GM12878 (cell line): ENCODE measurements at regions not wholly inside any gene's neighbourhood (a gene's known extent, or its start where the extent isn't known, plus 50 kb on each side); places are given as distances from the start of the nearest gene placed in this dataset.

Source experiments
- ATAC-seq: fragments of 200-7000 bp; cut with Tn5 transposase; 3 replicates; pipeline ENCODE4 v1.9.1; 2020; ENCODE audit warnings: mild to moderate bottlenecking, moderate library complexity
- BruUV-seq: library from RNA; stranded (reverse); fragments of 400-500 nt; replicated peaks from 2 replicates; lab custom pipeline; 2021; lab: Mats Ljungman, UMichigan
- CTCF ChIA-PET: fragments of 300-600 bp; sonication (Branson Sonifier 250); formaldehyde crosslinking; extraction: SDS; loops from one replicate; lab custom pipeline; 2021; ENCODE audit warnings: inconsistent platforms; lab: Yijun Ruan, JAX
- POLR2A ChIA-PET: fragments of 350-600 bp; formaldehyde crosslinking; extraction: SDS; loops from one replicate; lab custom pipeline; 2021; ENCODE audit warnings: inconsistent platforms; lab: Charles Lee
- RAD21 ChIA-PET: fragments of 300-600 bp; sonication (Branson Sonifier 250); formaldehyde crosslinking; loops from one replicate; lab custom pipeline; 2023; ENCODE audit warnings: antibody characterized with exemption; ENCODE audit not compliant: unreplicated experiment; lab: Charles Lee
- SMC1A ChIA-PET: fragments of 300-600 bp; sonication (Branson Sonifier 250); formaldehyde crosslinking; loops from one replicate; lab custom pipeline; 2023; ENCODE audit not compliant: unreplicated experiment, uncharacterized antibody; lab: Charles Lee
- DNase-seq: peaks from one replicate; pipeline ENCODE4 v3.0.0-alpha.2; 2011; ENCODE audit warnings: low read depth, low spot score
- FAIRE-seq: peaks from 3 replicates; lab custom pipeline; 2011; peaks lifted over from hg19 to GRCh38; lab: Jason Lieb, UNC
- H2AFZ ChIP-seq: 2 replicates; pipeline ENCODE4 v1.6.0; 2011; ENCODE audit warnings: low read depth, low read length, control low read depth; ENCODE audit not compliant: control insufficient read depth
- H3K27ac ChIP-seq: 2 replicates; pipeline ENCODE4 v1.5.1; 2011; ENCODE audit warnings: control low read depth; ENCODE audit not compliant: control insufficient read depth, insufficient read depth
- H3K27me3 ChIP-seq, 2 experiments: replicated peaks in 1 of 2; 2 replicates each; pipeline versions ENCODE4 v1.6.0 to v1.6.1; 2011; ENCODE audit warnings: low read length in 1 of 2; ENCODE audit not compliant: control insufficient read depth in 2 of 2, insufficient read depth in 2 of 2
- H3K36me3 ChIP-seq, 2 experiments: 2 replicates each; pipeline ENCODE4 v1.5.1; 2011; ENCODE audit warnings: low read length in 1 of 2; ENCODE audit not compliant: control insufficient read depth in 2 of 2, insufficient read depth in 2 of 2
- H3K4me1 ChIP-seq: 2 replicates; pipeline ENCODE4 v1.6.1; 2011; ENCODE audit warnings: mild to moderate bottlenecking, low read length, moderate library complexity, mixed read lengths; ENCODE audit not compliant: control insufficient read depth, insufficient read depth
- H3K4me2 ChIP-seq: 2 replicates; pipeline ENCODE4 v1.6.0; 2011; ENCODE audit warnings: control low read depth; ENCODE audit not compliant: control insufficient read depth, insufficient read depth
- H3K4me3 ChIP-seq: fragments of 200-600 bp; sonication (generic); 2 replicates; pipeline ENCODE4 v1.5.1; 2016
- H3K79me2 ChIP-seq: 2 replicates; pipeline ENCODE4 v1.6.0; 2011; ENCODE audit warnings: low read length; ENCODE audit not compliant: control insufficient read depth, insufficient read depth
- H3K9ac ChIP-seq: 2 replicates; pipeline ENCODE4 v1.8.0; 2011; ENCODE audit warnings: low read length, control low read depth, mixed read lengths; ENCODE audit not compliant: control insufficient read depth, insufficient read depth
- H3K9me3 ChIP-seq: replicated peaks from 3 replicates; pipeline ENCODE4 v1.5.1; 2011; ENCODE audit warnings: mild to moderate bottlenecking, low read length; ENCODE audit not compliant: control insufficient read depth, insufficient read depth
- H4K20me1 ChIP-seq: 2 replicates; pipeline ENCODE4 v1.6.0; 2011; ENCODE audit not compliant: control insufficient read depth, insufficient read depth
- BRCA1 ChIP-seq: IDR thresholded peaks from 2 replicates; pipeline ENCODE4 v1.6.1; 2011; ENCODE audit warnings: low read depth, low read length, improper control_type of control experiment
- CBFB ChIP-seq: IDR thresholded peaks from 2 replicates; pipeline ENCODE4 v1.6.1; 2016; ENCODE audit warnings: antibody characterized with exemption, low read depth
- CEBPZ ChIP-seq: fragments of 150-350 bp; IDR thresholded peaks from 2 replicates; pipeline ENCODE4 v1.6.1; 2016; ENCODE audit warnings: low read depth, low read length
- ESRRA ChIP-seq: IDR thresholded peaks from 2 replicates; pipeline ENCODE4 v1.6.1; 2012; ENCODE audit warnings: mild to moderate bottlenecking, low read length, improper control_type of control experiment
- GATAD2B ChIP-seq: fragments of 450-650 bp; conservative IDR thresholded peaks from 2 replicates; pipeline ENCODE4 v1.6.1; 2017; ENCODE audit warnings: low read depth, mild to moderate bottlenecking, moderate library complexity
- HCFC1 ChIP-seq: fragments of 150-350 bp; IDR thresholded peaks from 2 replicates; pipeline ENCODE4 v1.6.1; 2014; ENCODE audit warnings: low read length
- NR2F1 ChIP-seq: fragments of 450-650 bp; conservative IDR thresholded peaks from 2 replicates; pipeline ENCODE4 v1.6.1; 2017; ENCODE audit warnings: mild to moderate bottlenecking
- PBX3 ChIP-seq: IDR thresholded peaks from 2 replicates; pipeline ENCODE4 v1.6.1; 2011; ENCODE audit warnings: mild to moderate bottlenecking, low read depth, low read length, moderate library complexity; ENCODE audit not compliant: insufficient replicate concordance
- RAD21 ChIP-seq: IDR thresholded peaks from 2 replicates; pipeline ENCODE4 v1.6.1; 2011; ENCODE audit warnings: mild to moderate bottlenecking, low read depth, low read length, moderate library complexity; ENCODE audit not compliant: insufficient read depth
- SMAD5 ChIP-seq: IDR thresholded peaks from 2 replicates; pipeline ENCODE4 v1.6.1; 2016; ENCODE audit warnings: antibody characterized with exemption, low read depth
- TCF3 ChIP-seq: IDR thresholded peaks from 2 replicates; pipeline ENCODE4 v1.6.1; 2012; ENCODE audit warnings: low read depth, mild to moderate bottlenecking, low read length, borderline replicate concordance; ENCODE audit not compliant: insufficient read depth
- ZNF207 ChIP-seq: fragments of 450-650 bp; IDR thresholded peaks from 2 replicates; pipeline ENCODE4 v1.6.1; 2014; ENCODE audit warnings: antibody characterized with exemption, mild to moderate bottlenecking, borderline replicate concordance
- WGBS: methylation state at CpG from one replicate; pipeline ENCODE4 v1.1.6; 2016; ENCODE audit warnings: low lambda C conversion rate; ENCODE audit not compliant: insufficient replicate concordance, insufficient coverage; ENCODE audit errors: missing lambda C conversion rate; 5-methylcytosine and 5-hydroxymethylcytosine counted together
- in situ Hi-C: fragments of 300-500 bp; cut with MboI; formaldehyde crosslinking; loops from 9 replicates; pipeline ENCODE4 v1.14.3; 2018; ENCODE audit warnings: mixed read lengths
- intact Hi-C: fragments of 100-400 bp; cut with micrococcal nuclease; formaldehyde crosslinking; loops from one replicate; pipeline ENCODE4 v1.14.2; 2022; ENCODE audit not compliant: unreplicated experiment

DNA sequence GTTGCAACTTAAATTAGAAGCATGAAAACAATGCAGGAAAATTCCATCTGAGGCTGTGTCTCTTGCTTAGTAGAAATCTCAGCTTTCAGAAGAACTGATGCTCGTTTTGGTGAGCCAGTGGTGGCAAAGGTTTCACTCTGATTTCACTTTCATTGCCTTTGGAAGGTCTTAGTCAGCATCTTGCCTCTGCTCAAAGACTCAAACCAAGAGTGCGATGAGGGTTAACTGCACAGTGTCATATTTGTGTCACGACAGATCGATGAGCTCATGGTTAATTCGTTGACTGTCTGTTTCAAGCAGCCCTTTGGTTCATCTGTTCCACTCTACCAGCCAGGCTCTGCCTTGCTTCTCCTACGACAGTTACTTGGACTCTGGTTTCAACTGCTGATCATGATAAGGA is 331.3 kb upstream of the KIF2A start (continued):
- TF ChIP-seq CEBPZ = no peak
- no peak for TF ChIP-seq PBX3
- TF ChIP-seq, all 136 proteins: peak for 3

DNA sequence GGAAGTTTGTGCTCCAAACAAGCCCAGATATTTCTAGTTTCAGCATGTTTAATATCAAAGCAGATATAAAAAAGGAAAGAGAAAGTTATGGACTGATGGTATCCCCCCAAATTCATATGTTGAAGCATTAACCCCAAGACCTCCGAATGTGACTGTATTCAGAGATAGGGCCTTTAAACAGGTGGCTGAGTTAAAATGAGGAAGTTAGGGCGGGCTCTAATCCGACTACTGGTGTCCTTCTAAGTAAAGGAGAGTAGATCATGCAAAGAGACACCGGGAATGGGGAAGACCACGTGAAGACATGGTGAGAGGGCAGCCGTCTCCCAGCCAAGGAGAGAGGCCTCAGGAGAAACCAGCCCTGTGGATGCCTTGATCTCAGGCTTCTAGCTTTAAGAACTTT is 324.1 kb upstream of the KIF2A start:
- H3K4me3 ChIP-seq = no peak overlapping the region
- in situ Hi-C loops = no loop called here
- WGBS = 2% methylated on average over 6 of the region's 6 CpGs
- no peak for ATAC-seq
- no peak overlapping the region for H2AFZ ChIP-seq
- no peaks in the 10 kb centered on the region for H3K79me2 ChIP-seq
- no peak overlapping the region for H3K27ac ChIP-seq
- H3K4me1 ChIP-seq = no peaks in the 10 kb centered on the region
- no peak overlapping the region for H3K9ac ChIP-seq
- no peak for TF ChIP-seq ESRRA
- no peak for TF ChIP-seq NR2F1
- TF ChIP-seq SMAD5 = no peak
- TF ChIP-seq TCF3 = no peak
- no peak for TF ChIP-seq CBFB
- no peak for TF ChIP-seq HCFC1
- TF ChIP-seq BRCA1 = no peak
- TF ChIP-seq GATAD2B = no peak
- no peak for TF ChIP-seq ZNF207
- no peak for TF ChIP-seq RAD21
- CTCF ChIA-PET = no interaction called here
- RAD21 ChIA-PET = no interaction called here
- H3K36me3 ChIP-seq = no peaks in the 10 kb centered on the region
- POLR2A ChIA-PET = no interaction called here
- FAIRE-seq = no peak
- no peak for DNase-seq
- no peaks in the 10 kb centered on the region for H3K9me3 ChIP-seq
- SMC1A ChIA-PET = interaction anchor here (0.5 kb wide), 1 partner anchor 432 kb away, joined by 3 read pairs; no protein-coding TSS in a partner anchor
- H4K20me1 ChIP-seq = no peaks in the 10 kb centered on the region
- H3K4me2 ChIP-seq = no peak overlapping the region
- intact Hi-C loops = no loop called here
- no TSS peak for BruUV-seq
- H3K27me3 ChIP-seq = no peaks in the 10 kb centered on the region
